ENCODE measurements at regions not wholly inside any gene's neighbourhood (a gene's known extent, or its start where the extent isn't known, plus 50 kb on each side); places are given as distances from the start of the nearest gene placed in this dataset.

GRCh38 chr6:8889514-8889913 lies 454.2 kb upstream of the SLC35B3 start:
- no peak for TF ChIP-seq RAD21 (IDR thresholded peaks at IDR 0.05)
- no peak for TF ChIP-seq CTCF (IDR thresholded peaks at IDR 0.05; ENCODE audit: low read depth, low read length, missing input control)
- TF ChIP-seq JUND (IDR thresholded peaks at IDR 0.05) = no peak

All from liver (tissue), 3 donors.